ENCODE measurements at regions not wholly inside any gene's neighbourhood (a gene's known extent, or its start where the extent isn't known, plus 50 kb on each side); places are given as distances from the start of the nearest gene placed in this dataset.

- no peak for TF ChIP-seq ZNF462 (CRISPR knock-in tag; IDR thresholded peaks at IDR 0.05)
- no peak for TF ChIP-seq ZNF331 (CRISPR knock-in tag; IDR thresholded peaks at IDR 0.05; ENCODE audit: low read depth)
- TF ChIP-seq ZNF114 (CRISPR knock-in tag; IDR thresholded peaks at IDR 0.05) = no peak
- no peak for TF ChIP-seq POLR2AphosphoS5 (IDR thresholded peaks at IDR 0.05; ENCODE audit: low read depth)
- no peak for TF ChIP-seq CREB1 (CRISPR knock-in tag; IDR thresholded peaks at IDR 0.05; ENCODE audit: low read depth)
- no peak for TF ChIP-seq ETS1 (IDR thresholded peaks at IDR 0.05)
Observed at GRCh38 chr2:187081461-187081860, 232.5 kb upstream of the ZSWIM2 start (continued).

GRCh38 chr2:187079901-187080300, 230.9 kb upstream of the ZSWIM2 start:
- Histone ChIP-seq H3K4me3 (no peak overlapping the region), H3K36me3 (ENCODE audit: insufficient read depth) (no peaks in the 10 kb centered on the region), H3K9me2 (ENCODE audit: insufficient read depth) (peaks cover 5% of the 10 kb centered on the region), H3K79me2 (replicated peaks; ENCODE audit: insufficient read depth) (no peaks in the 10 kb centered on the region), H3K4me1 (ENCODE audit: insufficient read depth) (no peaks in the 10 kb centered on the region), H3F3A (replicated peaks; ENCODE audit: low read depth) (no peaks in the 10 kb centered on the region), H3K27me3 (ENCODE audit: insufficient read depth) (no peaks in the 10 kb centered on the region), H2AFZ (no peak overlapping the region), H4K20me1 (replicated peaks; ENCODE audit: insufficient read depth) (no peaks in the 10 kb centered on the region), H3K27ac (ENCODE audit: low read depth) (no peak overlapping the region), H3K4me2 (no peak overlapping the region)
- no peak overlapping the region for H3K27ac Mint-ChIP-seq
- ATAC-seq (no peak), DNase-seq (ENCODE audit: low spot score) (no peak)
- no peak overlapping the region for H3K4me3 Mint-ChIP-seq
- H3K4me1 Mint-ChIP-seq = no peaks in the 10 kb centered on the region; the same call in 2 of the 3 replicates
- peaks cover 5% of the 10 kb centered on the region; the same call in 1 of the 3 replicates for H3K36me3 Mint-ChIP-seq (ENCODE audit: low read depth)
- no peak for TF ChIP-seq POLR2AphosphoS5 (IDR thresholded peaks at IDR 0.05; ENCODE audit: low read depth)
- TF ChIP-seq EZH2 (IDR thresholded peaks at IDR 0.05; ENCODE audit: low read depth, unreplicated experiment) = no peak
- no peak for TF ChIP-seq CREB1 (CRISPR knock-in tag; IDR thresholded peaks at IDR 0.05; ENCODE audit: low read depth)
- no peaks in the 10 kb centered on the region for H3K27me3 Mint-ChIP-seq (ENCODE audit: insufficient read depth, low read depth, poor library complexity)
- H3K9me3 Mint-ChIP-seq = peaks cover 5% of the 10 kb centered on the region; the same call in 2 of the 3 replicates

All from GM23338 (cell line).